Activated T-cell treated with anti-CD3 and anti-CD28 coated beads, Interleukin-2, amount 50 U/mL, for 4 hours (primary cell): ENCODE measurements at regions not wholly inside any gene's neighbourhood (a gene's known extent, or its start where the extent isn't known, plus 50 kb on each side); places are given as distances from the start of the nearest gene placed in this dataset.
"Not testable (repeated sequence)": the region's sequence is repeated elsewhere in the genome, so short reads cannot be mapped to it uniquely, and the experiment has no call there.

Experiments
- ATAC-seq, 2 donors: fragments of 200-7000 bp; cut with Tn5 transposase; one replicate each; pipeline ENCODE4 v1.10.0; 2021
- DNase-seq: peaks from one replicate; pipeline ENCODE4 v3.0.0-alpha.2; 2020
- H3K27me3 Mint-ChIP-seq: one replicate; pipeline ENCODE4 v1.8.0; 2021; ENCODE audit warnings: low read depth, mixed read lengths
- H3K36me3 Mint-ChIP-seq: one replicate; pipeline ENCODE4 v1.8.0; 2022; ENCODE audit warnings: mixed read lengths; ENCODE audit not compliant: insufficient read depth
- H3K4me1 Mint-ChIP-seq: one replicate; pipeline ENCODE4 v1.8.0; 2021; ENCODE audit warnings: low read depth, mixed read lengths
- H3K4me3 Mint-ChIP-seq: one replicate; pipeline ENCODE4 v1.8.0; 2021; ENCODE audit warnings: mild to moderate bottlenecking, moderate library complexity, mixed read lengths
- H3K9me3 Mint-ChIP-seq: one replicate; pipeline ENCODE4 v1.8.0; 2021; ENCODE audit warnings: mixed read lengths

- no peaks in the 10 kb centered on the region for H3K4me1 Mint-ChIP-seq
- H3K27me3 Mint-ChIP-seq, result no peaks in the 10 kb centered on the region
- no peak for DNase-seq
- no peaks in the 10 kb centered on the region for H3K36me3 Mint-ChIP-seq
- no peak for ATAC-seq
- no peak overlapping the region for H3K4me3 Mint-ChIP-seq
- peaks cover 4% of the 10 kb centered on the region for H3K9me3 Mint-ChIP-seq
These were observed 266.8 kb upstream of the CRBN start for GRCh38 chr3:3446251-3446650.

GRCh38 chr3:3443482-3443881 is 264.0 kb upstream of the CRBN start:
- no peaks in the 10 kb centered on the region for H3K27me3 Mint-ChIP-seq
- DNase-seq (no peak), ATAC-seq (no peak)
- no peaks in the 10 kb centered on the region for H3K36me3 Mint-ChIP-seq
- H3K9me3 Mint-ChIP-seq, result peaks cover 4% of the 10 kb centered on the region
- no peak overlapping the region for H3K4me3 Mint-ChIP-seq
- H3K4me1 Mint-ChIP-seq, result no peaks in the 10 kb centered on the region

GRCh38 chr3:3433711-3434110 is 254.2 kb upstream of the CRBN start:
- DNase-seq (no peak), ATAC-seq (no peak)
- Mint-ChIP-seq H3K36me3 (no peaks in the 10 kb centered on the region), H3K4me1 (no peaks in the 10 kb centered on the region), H3K9me3 (peaks cover 8% of the 10 kb centered on the region), H3K27me3 (peaks cover 2% of the 10 kb centered on the region), H3K4me3 (no peak overlapping the region)

GRCh38 chr3:3429841-3430240 is 250.3 kb upstream of the CRBN start:
- H3K27me3 Mint-ChIP-seq, result no peaks in the 10 kb centered on the region
- H3K9me3 Mint-ChIP-seq, result peaks cover 8% of the 10 kb centered on the region

GRCh38 chr3:3407707-3408106 is 228.2 kb upstream of the CRBN start:
- H3K4me3 Mint-ChIP-seq, ATAC-seq, H3K36me3 Mint-ChIP-seq, H3K4me1 Mint-ChIP-seq, DNase-seq, H3K27me3 Mint-ChIP-seq: not testable (repeated sequence)
- H3K9me3 Mint-ChIP-seq, result peaks cover 13% of the 10 kb centered on the region

More at GRCh38 chr3:3429841-3430240, 250.3 kb upstream of the CRBN start:
- DNase-seq, result no peak
- ATAC-seq, result no peak
- H3K36me3 Mint-ChIP-seq, result no peaks in the 10 kb centered on the region
- no peak overlapping the region for H3K4me3 Mint-ChIP-seq
- no peaks in the 10 kb centered on the region for H3K4me1 Mint-ChIP-seq

GRCh38 chr3:3405131-3405530 is 225.6 kb upstream of the CRBN start:
- ATAC-seq, result no peak
- Mint-ChIP-seq H3K9me3 (peaks cover 21% of the 10 kb centered on the region), H3K27me3 (peaks cover 5% of the 10 kb centered on the region)

GRCh38 chr3:3403700-3404099 is 224.2 kb upstream of the CRBN start:
- peaks cover 18% of the 10 kb centered on the region for H3K9me3 Mint-ChIP-seq
- DNase-seq, result no peak
- ATAC-seq, result no peak
- no peaks in the 10 kb centered on the region for H3K36me3 Mint-ChIP-seq
- H3K4me1 Mint-ChIP-seq, result no peaks in the 10 kb centered on the region
- H3K27me3 Mint-ChIP-seq, result peaks cover 10% of the 10 kb centered on the region
- H3K4me3 Mint-ChIP-seq, result no peak overlapping the region

More at GRCh38 chr3:3405131-3405530, 225.6 kb upstream of the CRBN start:
- DNase-seq, result no peak
- no peak overlapping the region for H3K4me3 Mint-ChIP-seq
- no peaks in the 10 kb centered on the region for H3K36me3 Mint-ChIP-seq
- H3K4me1 Mint-ChIP-seq, result no peaks in the 10 kb centered on the region

GRCh38 chr3:3392946-3393345 is 213.5 kb upstream of the CRBN start:
- no peaks in the 10 kb centered on the region for H3K27me3 Mint-ChIP-seq
- H3K4me1 Mint-ChIP-seq, result no peaks in the 10 kb centered on the region
- H3K4me3 Mint-ChIP-seq, result no peak overlapping the region
- DNase-seq, result no peak
- peaks cover 10% of the 10 kb centered on the region for H3K9me3 Mint-ChIP-seq
- ATAC-seq, result no peak
- H3K36me3 Mint-ChIP-seq, result no peaks in the 10 kb centered on the region

- Mint-ChIP-seq H3K27me3 (no peaks in the 10 kb centered on the region), H3K4me1 (no peaks in the 10 kb centered on the region), H3K9me3 (no peaks in the 10 kb centered on the region), H3K36me3 (no peaks in the 10 kb centered on the region), H3K4me3 (no peak overlapping the region)
- DNase-seq (no peak), ATAC-seq (no peak)
These were observed 204.0 kb upstream of the CRBN start for GRCh38 chr3:3383461-3383860.

- Mint-ChIP-seq H3K36me3 (no peaks in the 10 kb centered on the region), H3K4me3 (no peak overlapping the region), H3K9me3 (peaks cover 15% of the 10 kb centered on the region), H3K27me3 (no peaks in the 10 kb centered on the region), H3K4me1 (no peaks in the 10 kb centered on the region)
- no peak for ATAC-seq
- DNase-seq, result no peak
These were observed 192.8 kb upstream of the CRBN start for GRCh38 chr3:3372210-3372777.

GRCh38 chr3:3368306-3368705 is 188.8 kb upstream of the CRBN start:
- DNase-seq, result no peak
- Mint-ChIP-seq H3K4me1 (no peaks in the 10 kb centered on the region), H3K27me3 (no peaks in the 10 kb centered on the region), H3K4me3 (no peak overlapping the region), H3K36me3 (no peaks in the 10 kb centered on the region), H3K9me3 (no peaks in the 10 kb centered on the region)
- no peak for ATAC-seq

- H3K9me3 Mint-ChIP-seq, result no peaks in the 10 kb centered on the region
- H3K27me3 Mint-ChIP-seq, result no peaks in the 10 kb centered on the region
- no peaks in the 10 kb centered on the region for H3K36me3 Mint-ChIP-seq
- no peak overlapping the region for H3K4me3 Mint-ChIP-seq
- DNase-seq (no peak), ATAC-seq (no peak)
- H3K4me1 Mint-ChIP-seq, result no peaks in the 10 kb centered on the region
These were observed 186.9 kb upstream of the CRBN start for GRCh38 chr3:3366386-3366785.

GRCh38 chr3:3365716-3366115 is 186.2 kb upstream of the CRBN start:
- Mint-ChIP-seq H3K9me3 (no peaks in the 10 kb centered on the region), H3K27me3 (no peaks in the 10 kb centered on the region), H3K4me1 (no peaks in the 10 kb centered on the region), H3K4me3 (no peak overlapping the region), H3K36me3 (no peaks in the 10 kb centered on the region)
- ATAC-seq, result no peak
- no peak for DNase-seq

- DNase-seq (no peak), ATAC-seq (no peak)
- H3K27me3 Mint-ChIP-seq, result no peaks in the 10 kb centered on the region
- no peaks in the 10 kb centered on the region for H3K4me1 Mint-ChIP-seq
- no peaks in the 10 kb centered on the region for H3K36me3 Mint-ChIP-seq
- H3K4me3 Mint-ChIP-seq, result no peak overlapping the region
- no peaks in the 10 kb centered on the region for H3K9me3 Mint-ChIP-seq
These were observed 177.4 kb upstream of the CRBN start for GRCh38 chr3:3356846-3357245.

- no peaks in the 10 kb centered on the region for H3K36me3 Mint-ChIP-seq
- H3K4me3 Mint-ChIP-seq, result no peak overlapping the region
- no peak for ATAC-seq
- H3K27me3 Mint-ChIP-seq, result no peaks in the 10 kb centered on the region
- no peaks in the 10 kb centered on the region for H3K4me1 Mint-ChIP-seq
- DNase-seq, result no peak
- H3K9me3 Mint-ChIP-seq, result no peaks in the 10 kb centered on the region
These were observed 176.0 kb upstream of the CRBN start for GRCh38 chr3:3355442-3355841.

- Mint-ChIP-seq H3K27me3 (no peaks in the 10 kb centered on the region), H3K9me3 (no peaks in the 10 kb centered on the region), H3K4me1 (no peaks in the 10 kb centered on the region), H3K36me3 (no peaks in the 10 kb centered on the region), H3K4me3 (no peak overlapping the region)
- ATAC-seq (no peak), DNase-seq (no peak)
These were observed 173.7 kb upstream of the CRBN start for GRCh38 chr3:3353153-3353552.
